ENCODE measurements at regions not wholly inside any gene's neighbourhood (a gene's known extent, or its start where the extent isn't known, plus 50 kb on each side); places are given as distances from the start of the nearest gene placed in this dataset.

- CTCF ChIA-PET = interaction anchor here (1.6 to 1.8 kb wide), 2 partner anchors 102 kb away, joined by 4 to 7 read pairs; no protein-coding TSS in a partner anchor
- ATAC-seq = no peak
- TF ChIP-seq MYC (IDR thresholded peaks at IDR 0.05; ENCODE audit: insufficient read depth, insufficient read length, insufficient replicate concordance, low read length, severe bottlenecking) (no peak), E2F8 (IDR thresholded peaks at IDR 0.05; ENCODE audit: low read depth, partially characterized antibody) (no peak), ZNF274 (IDR thresholded peaks at IDR 0.05; ENCODE audit: insufficient read depth, insufficient read length) (no peak), ETV6 (conservative IDR thresholded peaks at IDR 0.05 in 1 of 2, IDR thresholded peaks at IDR 0.05 in 1 of 2; ENCODE audit: borderline replicate concordance in 1 of 2, low read depth in 1 of 2) (no peak), RBBP5 (conservative IDR thresholded peaks at IDR 0.05) (no peak), NBN (IDR thresholded peaks at IDR 0.05) (no peak), TAF1 (IDR thresholded peaks at IDR 0.05; ENCODE audit: borderline replicate concordance, low read depth, low read length) (no peak), RELB (IDR thresholded peaks at IDR 0.05; ENCODE audit: low read depth) (no peak), ZBTB40 (IDR thresholded peaks at IDR 0.05; ENCODE audit: borderline replicate concordance) (no peak), ZNF622 (IDR thresholded peaks at IDR 0.05) (no peak), TCF3 (IDR thresholded peaks at IDR 0.05; ENCODE audit: borderline replicate concordance, insufficient read depth, low read depth, low read length) (no peak), BHLHE40 (IDR thresholded peaks at IDR 0.05; ENCODE audit: borderline replicate concordance in 1 of 2, low read depth in 2 of 2, low read length in 1 of 2) (no peak), SREBF1 (IDR thresholded peaks at IDR 0.05; ENCODE audit: low read length) (no peak), RFX5 (IDR thresholded peaks at IDR 0.05; ENCODE audit: low read depth, low read length) (no peak), PAX5 (IDR thresholded peaks at IDR 0.05; ENCODE audit: borderline replicate concordance, low read depth, low read length) (no peak)
Measured at GRCh38 chr5:168118042-168118668, 173.3 kb upstream of the WWC1 start.

More at GRCh38 chr5:168118042-168118668, 173.3 kb upstream of the WWC1 start:
- intact Hi-C loops (cut with micrococcal nuclease; ENCODE audit: unreplicated experiment) = no loop called here
- no peaks in the 10 kb centered on the region for H3K9me3 ChIP-seq (replicated peaks; ENCODE audit: control insufficient read depth, insufficient read depth, low read length)
- H4K20me1 ChIP-seq (ENCODE audit: control insufficient read depth, insufficient read depth) = no peaks in the 10 kb centered on the region
- BruUV-seq (replicated peaks) = no TSS peak
- H3K4me3 ChIP-seq = no peak overlapping the region
- POLR2A ChIA-PET = no interaction called here
- no peaks in the 10 kb centered on the region for H3K27me3 ChIP-seq (replicated peaks in 1 of 2; ENCODE audit: control insufficient read depth in 2 of 2, insufficient read depth in 2 of 2, low read length in 1 of 2)
- FAIRE-seq (no peak), DNase-seq (ENCODE audit: low read depth, low spot score) (no peak)
- no peak overlapping the region for H3K4me2 ChIP-seq (ENCODE audit: control insufficient read depth, insufficient read depth)
- no peak overlapping the region for H3K27ac ChIP-seq (ENCODE audit: control insufficient read depth, insufficient read depth)
- SMC1A ChIA-PET (ENCODE audit: uncharacterized antibody, unreplicated experiment) = no interaction called here
- 64% methylated on average over 16 of the region's 16 CpGs for WGBS (ENCODE audit: insufficient coverage, insufficient replicate concordance, low lambda C conversion rate, missing lambda C conversion rate)
- H3K36me3 ChIP-seq (ENCODE audit: control insufficient read depth in 2 of 2, insufficient read depth in 2 of 2, low read length in 1 of 2) = no peaks in the 10 kb centered on the region
- H3K79me2 ChIP-seq (ENCODE audit: control insufficient read depth, insufficient read depth, low read length) = no peaks in the 10 kb centered on the region
- RAD21 ChIA-PET (ENCODE audit: unreplicated experiment) = interaction anchor here (1.2 kb wide), 1 partner anchor 102 kb away, joined by 4 read pairs; no protein-coding TSS in a partner anchor
- no peak overlapping the region for H2AFZ ChIP-seq (ENCODE audit: control insufficient read depth, low read depth, low read length)
- no peak overlapping the region for H3K9ac ChIP-seq (ENCODE audit: control insufficient read depth, insufficient read depth, low read length)
- no peaks in the 10 kb centered on the region for H3K4me1 ChIP-seq (ENCODE audit: control insufficient read depth, insufficient read depth, low read length)
- in situ Hi-C loops (cut with MboI) = loop anchor here (5.0 kb wide), 1 partner anchor 99 kb away; no protein-coding TSS in a partner anchor

Data from GM12878 (cell line).